ENCODE measurements at regions not wholly inside any gene's neighbourhood (a gene's known extent, or its start where the extent isn't known, plus 50 kb on each side); places are given as distances from the start of the nearest gene placed in this dataset.
A peak's percentile ranks its signal among the peaks of the same experiment; 100 is the strongest.
"Not testable (repeated sequence)": the region's sequence is repeated elsewhere in the genome, so short reads cannot be mapped to it uniquely, and the experiment has no call there.

DNA sequence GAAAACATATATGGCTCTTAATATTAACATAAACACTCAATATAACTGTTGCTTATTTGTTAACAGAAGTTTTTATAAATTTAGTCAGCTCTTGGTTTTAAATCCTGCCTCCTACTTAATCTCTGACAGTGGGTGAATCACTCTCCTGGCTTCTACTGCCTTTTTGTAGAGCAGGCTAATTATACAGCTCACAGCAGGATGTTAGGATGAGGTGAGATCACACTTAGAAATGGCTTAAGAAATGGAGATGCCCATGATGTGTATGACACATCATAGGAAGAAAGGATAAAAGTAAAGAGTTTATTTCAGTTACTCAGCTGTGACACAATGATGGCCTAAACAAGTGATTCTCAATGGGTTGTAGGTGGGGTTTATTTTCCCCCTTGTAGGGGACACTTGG, 345.6 kb downstream of the SPRY2 start:
- Histone ChIP-seq H3K4me2 (ENCODE audit: low read length) (no peak overlapping the region), H3K4me1 (ENCODE audit: control insufficient read depth, insufficient read depth, low read length) (peaks cover 15% of the 10 kb centered on the region), H3K9ac (ENCODE audit: low read depth, low read length) (no peak overlapping the region), H3K27me3 (ENCODE audit: control insufficient read depth, insufficient read depth, low read length) (no peaks in the 10 kb centered on the region), H3K9me3 (replicated peaks; ENCODE audit: low read length) (no peaks in the 10 kb centered on the region), H3K36me3 (ENCODE audit: insufficient read depth, low read length) (no peaks in the 10 kb centered on the region), H3K4me3 (ENCODE audit: low read length) (no peak overlapping the region)

DNA sequence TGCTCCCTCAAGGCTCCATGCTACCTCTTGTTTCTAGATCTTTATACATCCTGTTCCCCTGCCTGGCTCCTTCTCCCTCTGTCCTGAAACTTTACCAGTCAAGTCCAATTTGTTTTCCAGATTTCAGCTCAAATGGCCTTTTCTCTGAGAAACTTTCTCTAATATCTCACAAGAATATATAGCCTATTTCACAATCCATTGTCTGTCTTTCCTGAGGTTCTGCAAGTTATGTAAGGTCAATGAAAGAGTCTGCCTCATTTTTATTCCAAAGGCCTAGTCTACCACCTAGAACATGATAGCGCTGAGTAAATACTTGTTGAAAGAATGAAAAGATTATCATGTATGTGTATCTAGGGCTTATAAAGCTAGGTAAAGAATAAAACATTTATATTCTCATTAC, 348.8 kb downstream of the SPRY2 start:
- Histone ChIP-seq H3K4me2 (ENCODE audit: low read length) (no peak overlapping the region), H3K4me1 (ENCODE audit: control insufficient read depth, insufficient read depth, low read length) (peaks cover 45% of the 10 kb centered on the region), H3K4me3 (ENCODE audit: low read length) (no peak overlapping the region), H3K27me3 (ENCODE audit: control insufficient read depth, insufficient read depth, low read length) (no peaks in the 10 kb centered on the region), H3K36me3 (ENCODE audit: insufficient read depth, low read length) (no peaks in the 10 kb centered on the region), H3K9ac (ENCODE audit: low read depth, low read length) (no peak overlapping the region), H3K9me3 (replicated peaks; ENCODE audit: low read length) (no peaks in the 10 kb centered on the region)

DNA sequence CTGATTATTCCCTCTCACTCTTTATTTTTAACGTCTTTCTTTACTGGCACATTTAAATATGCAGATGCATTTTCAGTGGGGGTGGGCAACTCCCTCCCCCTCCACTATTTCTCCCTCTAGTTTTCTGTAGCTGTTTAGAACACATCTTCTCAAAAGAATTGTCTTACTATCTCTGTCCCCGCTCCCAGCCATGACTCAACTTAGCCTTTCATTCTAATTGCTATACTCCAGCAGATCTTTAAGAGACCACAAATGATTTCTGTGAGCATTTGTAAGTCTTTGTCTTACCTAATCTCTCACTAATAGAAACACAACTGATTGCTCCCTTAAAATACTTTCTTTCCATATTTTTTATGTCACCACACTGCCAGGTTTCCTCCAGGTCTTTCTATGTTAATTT, 350.9 kb downstream of the SPRY2 start:
- Histone ChIP-seq H3K9me3 (replicated peaks; ENCODE audit: low read length) (no peaks in the 10 kb centered on the region), H3K4me1 (ENCODE audit: control insufficient read depth, insufficient read depth, low read length) (peaks cover 49% of the 10 kb centered on the region), H3K27me3 (ENCODE audit: control insufficient read depth, insufficient read depth, low read length) (no peaks in the 10 kb centered on the region), H3K9ac (ENCODE audit: low read depth, low read length) (no peak overlapping the region), H3K4me3 (ENCODE audit: low read length) (no peak overlapping the region), H3K4me2 (ENCODE audit: low read length) (peak overlapping the region; percentile 50), H3K36me3 (ENCODE audit: insufficient read depth, low read length) (no peaks in the 10 kb centered on the region)

DNA sequence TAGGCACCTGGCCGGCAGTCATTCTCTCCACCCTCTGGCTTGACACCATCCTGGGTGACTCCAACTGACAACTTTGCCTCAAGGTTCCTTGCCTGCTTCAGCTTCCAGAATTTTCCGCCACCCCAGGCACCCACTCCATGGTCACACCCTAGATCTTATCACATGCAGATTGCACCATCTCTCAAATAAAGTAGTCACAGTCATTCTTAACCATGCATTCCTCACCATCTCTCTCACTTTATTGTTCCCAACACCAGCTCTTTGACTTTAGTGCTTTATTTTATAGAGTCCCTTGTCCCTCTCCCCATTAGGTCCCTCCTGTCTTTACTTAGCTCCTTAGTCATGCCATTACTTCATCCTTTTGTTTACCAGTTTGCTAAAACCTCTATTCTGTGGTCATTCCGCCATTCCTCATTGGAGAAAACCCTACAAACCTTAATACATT, 351.7 kb downstream of the SPRY2 start:
- Histone ChIP-seq H3K4me1 (ENCODE audit: control insufficient read depth, insufficient read depth, low read length) (peaks cover 45% of the 10 kb centered on the region), H3K9me3 (replicated peaks; ENCODE audit: low read length) (no peaks in the 10 kb centered on the region), H3K4me3 (ENCODE audit: low read length) (peak overlapping the region; percentile 5), H3K36me3 (ENCODE audit: insufficient read depth, low read length) (no peaks in the 10 kb centered on the region), H3K9ac (ENCODE audit: low read depth, low read length) (peak overlapping the region; percentile 24), H3K27me3 (ENCODE audit: control insufficient read depth, insufficient read depth, low read length) (no peaks in the 10 kb centered on the region), H3K4me2 (ENCODE audit: low read length) (peak overlapping the region; percentile 50)

DNA sequence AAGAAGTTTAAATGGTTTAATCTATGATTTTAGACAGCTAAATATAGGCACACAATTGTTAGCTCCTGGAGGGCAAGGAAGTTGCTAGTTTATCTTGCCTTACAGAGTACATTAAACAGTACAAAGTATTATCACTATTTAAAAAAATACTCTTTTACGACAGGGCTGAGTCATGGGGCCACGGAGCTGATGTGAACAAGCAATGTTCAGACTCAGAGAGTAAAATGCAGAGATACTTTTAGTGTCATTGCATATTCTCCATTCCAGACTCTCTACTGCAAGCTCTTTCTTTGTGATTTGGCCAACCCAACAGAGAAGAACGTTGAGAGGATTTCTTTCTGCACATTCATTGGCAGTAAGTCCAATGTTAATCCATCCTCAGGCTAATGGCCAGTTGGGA, 352.4 kb downstream of the SPRY2 start:
- H3K4me1 ChIP-seq (ENCODE audit: control insufficient read depth, insufficient read depth, low read length): peaks cover 45% of the 10 kb centered on the region
- peak overlapping the region; percentile 25 for H3K9ac ChIP-seq (ENCODE audit: low read depth, low read length)
- H3K4me3 ChIP-seq (ENCODE audit: low read length): no peak overlapping the region
- H3K36me3 ChIP-seq (ENCODE audit: insufficient read depth, low read length): no peaks in the 10 kb centered on the region
- no peaks in the 10 kb centered on the region for H3K27me3 ChIP-seq (ENCODE audit: control insufficient read depth, insufficient read depth, low read length)
- H3K9me3 ChIP-seq (replicated peaks; ENCODE audit: low read length): no peaks in the 10 kb centered on the region
- peak overlapping the region; percentile 50 for H3K4me2 ChIP-seq (ENCODE audit: low read length)

DNA sequence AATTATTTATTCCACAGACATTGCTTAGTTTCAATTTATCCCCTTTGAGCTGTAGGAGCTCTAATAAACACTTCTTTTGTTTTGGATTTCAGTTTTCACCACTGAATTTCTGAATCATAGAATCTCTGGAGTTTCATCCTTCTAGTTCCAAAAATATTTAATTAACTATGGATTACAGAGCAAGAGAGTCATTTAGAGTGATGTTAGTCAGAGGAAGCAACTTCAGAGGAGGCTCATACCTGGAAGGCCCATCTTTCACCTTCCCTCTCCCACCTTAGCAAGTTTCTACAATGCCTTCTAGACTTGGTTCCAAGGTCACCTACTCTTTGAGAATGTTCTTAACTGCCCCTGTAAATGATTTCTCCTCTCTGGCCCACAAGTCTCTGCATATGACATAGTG, 353.2 kb downstream of the SPRY2 start:
- H3K4me1 ChIP-seq (ENCODE audit: control insufficient read depth, insufficient read depth, low read length): peaks cover 45% of the 10 kb centered on the region

DNA sequence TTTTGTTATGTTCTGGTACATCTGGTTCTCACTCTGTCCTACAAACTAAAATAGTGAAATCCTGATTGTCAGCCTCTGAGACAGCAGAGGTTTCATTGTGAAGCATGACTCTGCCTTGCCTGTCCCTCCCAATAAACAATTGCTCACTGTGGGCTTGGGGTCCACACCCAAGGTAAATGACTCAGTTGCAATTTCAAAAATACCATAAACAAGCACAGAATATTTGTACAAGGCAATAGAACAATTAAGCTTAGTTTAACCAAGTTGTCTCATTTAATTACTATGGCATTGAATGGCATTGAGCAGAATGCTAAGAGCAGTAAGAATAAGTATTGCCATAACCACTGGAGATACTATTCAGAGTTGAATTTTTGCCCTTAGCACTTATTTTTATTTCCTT, 353.6 kb downstream of the SPRY2 start:
- Histone ChIP-seq H3K4me1 (ENCODE audit: control insufficient read depth, insufficient read depth, low read length) (peaks cover 45% of the 10 kb centered on the region), H3K4me3 (ENCODE audit: low read length) (no peak overlapping the region), H3K27me3 (ENCODE audit: control insufficient read depth, insufficient read depth, low read length) (no peaks in the 10 kb centered on the region), H3K9me3 (replicated peaks; ENCODE audit: low read length) (no peaks in the 10 kb centered on the region), H3K9ac (ENCODE audit: low read depth, low read length) (peak overlapping the region; percentile 25), H3K36me3 (ENCODE audit: insufficient read depth, low read length) (no peaks in the 10 kb centered on the region), H3K4me2 (ENCODE audit: low read length) (peak overlapping the region; percentile 19)

More for the DNA sequence above, 353.2 kb downstream of the SPRY2 start:
- Histone ChIP-seq H3K4me2 (ENCODE audit: low read length) (no peak overlapping the region), H3K36me3 (ENCODE audit: insufficient read depth, low read length) (no peaks in the 10 kb centered on the region), H3K27me3 (ENCODE audit: control insufficient read depth, insufficient read depth, low read length) (no peaks in the 10 kb centered on the region), H3K4me3 (ENCODE audit: low read length) (no peak overlapping the region), H3K9ac (ENCODE audit: low read depth, low read length) (peak overlapping the region; percentile 25), H3K9me3 (replicated peaks; ENCODE audit: low read length) (no peaks in the 10 kb centered on the region)

DNA sequence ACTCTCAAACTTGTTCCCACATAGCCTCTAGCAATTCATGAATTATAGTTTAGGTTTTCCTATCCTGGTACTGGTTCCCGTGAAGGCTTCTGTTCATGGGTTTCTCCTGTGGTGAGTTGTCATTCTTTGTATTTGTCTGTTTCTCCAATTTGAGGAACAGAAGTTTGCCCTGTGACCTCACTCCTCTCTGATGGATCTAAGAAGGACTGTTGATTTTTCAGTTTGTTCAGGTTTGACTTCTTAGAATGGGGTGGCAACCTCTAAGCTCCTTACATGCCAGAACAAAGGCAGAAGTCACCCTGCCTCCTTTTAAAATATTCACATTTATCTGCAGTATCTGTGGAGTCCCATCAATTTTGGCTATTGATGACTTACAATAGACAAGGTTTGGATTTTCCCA, 354.0 kb downstream of the SPRY2 start:
- Histone ChIP-seq H3K4me2 (ENCODE audit: low read length) (peak overlapping the region; percentile 19), H3K4me1 (ENCODE audit: control insufficient read depth, insufficient read depth, low read length) (peaks cover 45% of the 10 kb centered on the region), H3K36me3 (ENCODE audit: insufficient read depth, low read length) (no peaks in the 10 kb centered on the region), H3K4me3 (ENCODE audit: low read length) (no peak overlapping the region), H3K27me3 (ENCODE audit: control insufficient read depth, insufficient read depth, low read length) (no peaks in the 10 kb centered on the region), H3K9ac (ENCODE audit: low read depth, low read length) (peak overlapping the region; percentile 24), H3K9me3 (replicated peaks; ENCODE audit: low read length) (no peaks in the 10 kb centered on the region)

DNA sequence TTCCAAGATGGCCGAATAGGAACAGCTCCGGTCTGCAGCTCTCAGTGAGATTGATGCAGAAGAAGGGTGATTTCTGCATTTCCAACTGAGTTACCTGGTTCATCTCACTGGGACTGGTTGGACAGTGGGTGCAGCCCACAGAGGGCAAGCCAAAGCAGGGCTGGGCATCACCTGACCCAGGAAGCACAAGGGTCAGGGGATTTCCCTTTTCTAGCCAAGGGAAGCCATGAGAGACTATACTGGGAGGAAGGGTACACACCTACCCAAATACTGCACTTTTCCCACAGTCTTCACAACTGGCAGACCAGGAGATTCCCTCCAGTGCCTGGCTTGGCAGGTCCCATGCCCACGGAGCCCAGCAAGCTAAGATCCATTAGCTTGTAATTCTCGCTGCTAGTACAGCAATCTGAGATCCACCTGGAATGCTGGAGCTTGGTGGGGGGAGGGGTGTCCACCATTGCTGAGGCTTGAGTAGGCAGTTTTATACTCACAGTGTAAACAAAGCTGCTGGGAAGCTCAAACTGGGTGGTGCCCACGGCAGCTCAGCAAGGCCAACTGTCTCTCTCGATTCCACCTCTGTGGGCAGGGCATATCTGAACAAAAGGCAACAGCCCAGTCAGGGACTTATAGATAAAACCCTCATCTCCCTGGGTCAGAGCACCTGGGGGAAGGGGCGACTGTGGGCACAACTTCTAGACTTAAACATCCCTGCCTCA, 365.8 kb downstream of the SPRY2 start:
- not testable (repeated sequence) for H3K36me3 ChIP-seq (ENCODE audit: insufficient read depth, low read length); H3K9me3 ChIP-seq (replicated peaks; ENCODE audit: low read length); H3K9ac ChIP-seq (ENCODE audit: low read depth, low read length); H3K4me3 ChIP-seq (ENCODE audit: low read length); H3K27me3 ChIP-seq (ENCODE audit: control insufficient read depth, insufficient read depth, low read length); H3K4me2 ChIP-seq (ENCODE audit: low read length); H3K4me1 ChIP-seq (ENCODE audit: control insufficient read depth, insufficient read depth, low read length)

DNA sequence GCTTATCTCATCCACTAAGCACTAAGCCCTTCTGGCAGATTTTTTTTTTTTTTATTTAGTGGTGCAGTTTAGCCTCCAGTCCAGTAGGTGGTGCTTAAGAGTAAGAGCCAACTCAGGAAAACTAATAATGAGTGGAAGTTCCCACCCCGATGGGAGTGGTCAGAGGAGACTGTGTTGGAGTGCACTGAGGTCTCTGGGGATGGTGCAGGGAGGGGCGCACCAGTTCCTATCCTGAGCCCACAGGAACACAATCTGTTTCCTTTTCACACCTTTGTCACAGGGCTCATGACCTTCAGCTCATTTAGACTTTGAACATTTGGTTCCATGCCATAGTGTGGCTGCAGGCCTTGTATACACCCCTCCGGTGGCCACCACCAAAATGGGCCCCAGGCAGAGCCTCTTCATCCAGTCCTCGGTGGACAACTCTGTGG, 367.4 kb downstream of the SPRY2 start:
- Histone ChIP-seq H3K36me3 (ENCODE audit: insufficient read depth, low read length) (no peaks in the 10 kb centered on the region), H3K9ac (ENCODE audit: low read depth, low read length) (no peak overlapping the region), H3K4me1 (ENCODE audit: control insufficient read depth, insufficient read depth, low read length) (no peaks in the 10 kb centered on the region), H3K4me3 (ENCODE audit: low read length) (no peak overlapping the region), H3K27me3 (ENCODE audit: control insufficient read depth, insufficient read depth, low read length) (no peaks in the 10 kb centered on the region), H3K4me2 (ENCODE audit: low read length) (no peak overlapping the region), H3K9me3 (replicated peaks; ENCODE audit: low read length) (no peaks in the 10 kb centered on the region)

DNA sequence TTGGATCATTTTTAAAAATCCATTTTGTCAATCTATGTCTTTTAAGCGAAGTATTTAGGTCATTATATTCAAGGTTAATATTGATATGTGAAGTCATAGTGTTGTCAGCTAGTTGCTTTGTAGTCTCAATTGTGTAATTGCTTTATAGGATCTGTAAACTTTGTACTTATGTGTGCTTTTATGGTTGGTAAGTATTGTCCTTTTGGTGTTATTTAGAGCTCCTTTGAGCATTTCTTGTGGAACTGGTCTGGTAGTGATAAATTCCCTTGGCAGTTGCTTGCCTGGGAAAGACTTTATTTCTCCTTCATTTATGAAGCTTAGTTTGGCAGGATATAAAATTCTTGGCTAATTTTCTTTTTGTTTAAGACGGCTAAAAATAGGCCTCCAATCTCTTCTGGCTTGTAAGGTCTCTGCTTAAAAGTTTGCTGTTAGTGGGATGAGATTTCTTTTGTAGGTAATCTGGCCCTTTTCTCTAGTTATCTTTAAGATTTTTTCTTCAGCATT, 368.8 kb downstream of the SPRY2 start:
- Histone ChIP-seq H3K9me3 (replicated peaks; ENCODE audit: low read length) (no peaks in the 10 kb centered on the region), H3K4me2 (ENCODE audit: low read length) (no peak overlapping the region), H3K4me1 (ENCODE audit: control insufficient read depth, insufficient read depth, low read length) (no peaks in the 10 kb centered on the region), H3K9ac (ENCODE audit: low read depth, low read length) (no peak overlapping the region), H3K36me3 (ENCODE audit: insufficient read depth, low read length) (no peaks in the 10 kb centered on the region), H3K4me3 (ENCODE audit: low read length) (no peak overlapping the region), H3K27me3 (ENCODE audit: control insufficient read depth, insufficient read depth, low read length) (no peaks in the 10 kb centered on the region)

DNA sequence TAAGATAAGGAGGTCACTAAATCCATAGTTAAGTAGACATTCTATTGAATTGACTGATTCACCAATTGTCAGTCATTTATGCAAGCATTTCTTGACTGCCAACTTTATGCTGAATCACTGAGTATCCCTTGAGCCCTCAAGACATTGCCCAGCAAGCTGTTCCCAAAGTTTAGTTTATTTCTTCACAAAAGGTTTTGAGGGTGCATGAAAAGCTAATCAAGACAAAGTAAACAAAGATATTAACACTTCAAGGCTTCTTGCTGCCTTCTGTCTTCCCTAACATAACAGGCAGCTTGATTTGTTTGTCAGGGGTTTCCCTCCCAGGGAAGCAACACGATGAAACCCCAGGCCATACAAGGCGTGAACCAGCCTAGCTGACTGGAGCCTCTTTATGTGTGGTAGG, 374.4 kb downstream of the SPRY2 start:
- Histone ChIP-seq H3K9ac (ENCODE audit: low read depth, low read length) (no peak overlapping the region), H3K4me3 (ENCODE audit: low read length) (no peak overlapping the region), H3K4me2 (ENCODE audit: low read length) (no peak overlapping the region), H3K9me3 (replicated peaks; ENCODE audit: low read length) (no peaks in the 10 kb centered on the region), H3K4me1 (ENCODE audit: control insufficient read depth, insufficient read depth, low read length) (peaks cover 4% of the 10 kb centered on the region), H3K27me3 (ENCODE audit: control insufficient read depth, insufficient read depth, low read length) (no peaks in the 10 kb centered on the region), H3K36me3 (ENCODE audit: insufficient read depth, low read length) (no peaks in the 10 kb centered on the region)
